ENCODE measurements at regions not wholly inside any gene's neighbourhood (a gene's known extent, or its start where the extent isn't known, plus 50 kb on each side); places are given as distances from the start of the nearest gene placed in this dataset.
A peak's percentile ranks its signal among the peaks of the same experiment; 100 is the strongest.

GRCh38 chr20:12264711-12265110 is 347.0 kb downstream of the BTBD3 start:
- peaks cover 6% of the 10 kb centered on the region for H3K27me3 Mint-ChIP-seq (ENCODE audit: low read depth)
- H3K27ac Mint-ChIP-seq: peak overlapping the region in 1 of 3 experiments; percentile 34
- no peaks in the 10 kb centered on the region for H3K9me3 Mint-ChIP-seq
- H3K4me1 Mint-ChIP-seq: peaks cover 9% of the 10 kb centered on the region
- H3K36me3 Mint-ChIP-seq (ENCODE audit: low read depth): no peaks in the 10 kb centered on the region
- no peak overlapping the region for H3K4me3 Mint-ChIP-seq
- TF ChIP-seq CTCF (IDR thresholded peaks at IDR 0.05; ENCODE audit: unreplicated experiment in 3 of 3): no peak

GRCh38 chr20:12265662-12266061 is 348.0 kb downstream of the BTBD3 start:
- H3K4me3 Mint-ChIP-seq: no peak overlapping the region
- TF ChIP-seq CTCF (IDR thresholded peaks at IDR 0.05; ENCODE audit: unreplicated experiment in 3 of 3): no peak
- H3K4me1 Mint-ChIP-seq: peaks cover 9% of the 10 kb centered on the region
- H3K27ac Mint-ChIP-seq: no peak overlapping the region
- H3K9me3 Mint-ChIP-seq: no peaks in the 10 kb centered on the region
- peaks cover 6% of the 10 kb centered on the region for H3K27me3 Mint-ChIP-seq (ENCODE audit: low read depth)
- H3K36me3 Mint-ChIP-seq (ENCODE audit: low read depth): no peaks in the 10 kb centered on the region

GRCh38 chr20:12269579-12269978 is 351.9 kb downstream of the BTBD3 start:
- no peaks in the 10 kb centered on the region for H3K9me3 Mint-ChIP-seq
- TF ChIP-seq CTCF (IDR thresholded peaks at IDR 0.05; ENCODE audit: unreplicated experiment in 3 of 3): no peak
- no peaks in the 10 kb centered on the region for H3K36me3 Mint-ChIP-seq (ENCODE audit: low read depth)
- H3K4me3 Mint-ChIP-seq: no peak overlapping the region
- no peak overlapping the region for H3K27ac Mint-ChIP-seq
- peaks cover 9% of the 10 kb centered on the region for H3K27me3 Mint-ChIP-seq (ENCODE audit: low read depth)
- peaks cover 7% of the 10 kb centered on the region for H3K4me1 Mint-ChIP-seq

GRCh38 chr20:12270863-12271262 is 353.2 kb downstream of the BTBD3 start:
- Mint-ChIP-seq H3K36me3 (ENCODE audit: low read depth) (no peaks in the 10 kb centered on the region), H3K9me3 (no peaks in the 10 kb centered on the region), H3K27ac (peak overlapping the region in 1 of 3 experiments; percentile 26), H3K27me3 (ENCODE audit: low read depth) (peaks cover 9% of the 10 kb centered on the region), H3K4me3 (no peak overlapping the region), H3K4me1 (no peaks in the 10 kb centered on the region)
- no peak for TF ChIP-seq CTCF (IDR thresholded peaks at IDR 0.05; ENCODE audit: unreplicated experiment in 3 of 3)

GRCh38 chr20:12276011-12276673 is 358.4 kb downstream of the BTBD3 start:
- Mint-ChIP-seq H3K4me1 (no peaks in the 10 kb centered on the region), H3K36me3 (ENCODE audit: low read depth) (no peaks in the 10 kb centered on the region), H3K27ac (no peak overlapping the region), H3K4me3 (no peak overlapping the region), H3K9me3 (peaks cover 12% of the 10 kb centered on the region), H3K27me3 (ENCODE audit: low read depth) (peaks cover 3% of the 10 kb centered on the region)
- no peak for TF ChIP-seq CTCF (IDR thresholded peaks at IDR 0.05; ENCODE audit: unreplicated experiment in 3 of 3)

- peaks cover 3% of the 10 kb centered on the region for H3K9me3 Mint-ChIP-seq
- no peaks in the 10 kb centered on the region for H3K36me3 Mint-ChIP-seq (ENCODE audit: low read depth)
- no peaks in the 10 kb centered on the region for H3K4me1 Mint-ChIP-seq
- no peak for TF ChIP-seq CTCF (IDR thresholded peaks at IDR 0.05; ENCODE audit: unreplicated experiment in 3 of 3)
- H3K27ac Mint-ChIP-seq: peak overlapping the region in 1 of 3 experiments; percentile 61
- H3K27me3 Mint-ChIP-seq (ENCODE audit: low read depth): no peaks in the 10 kb centered on the region
- H3K4me3 Mint-ChIP-seq: no peak overlapping the region
Measured at GRCh38 chr20:12287575-12287974, 369.9 kb downstream of the BTBD3 start.

Data from nephron (organoid).